GM20000 (cell line): ENCODE measurements at regions not wholly inside any gene's neighbourhood (a gene's known extent, or its start where the extent isn't known, plus 50 kb on each side); places are given as distances from the start of the nearest gene placed in this dataset.

Experiments
- DNase-seq: peaks from one replicate; pipeline ENCODE4 v3.0.0; 2012; ENCODE audit warnings: low spot score
- TF ChIP-seq, protein P1 (sequence below): IDR thresholded peaks from 2 replicates; pipeline ENCODE4 v1.5.1; 2012; ENCODE audit warnings: mild to moderate bottlenecking, control low read depth; ENCODE audit errors: extremely low read depth, missing control alignments

DNA sequence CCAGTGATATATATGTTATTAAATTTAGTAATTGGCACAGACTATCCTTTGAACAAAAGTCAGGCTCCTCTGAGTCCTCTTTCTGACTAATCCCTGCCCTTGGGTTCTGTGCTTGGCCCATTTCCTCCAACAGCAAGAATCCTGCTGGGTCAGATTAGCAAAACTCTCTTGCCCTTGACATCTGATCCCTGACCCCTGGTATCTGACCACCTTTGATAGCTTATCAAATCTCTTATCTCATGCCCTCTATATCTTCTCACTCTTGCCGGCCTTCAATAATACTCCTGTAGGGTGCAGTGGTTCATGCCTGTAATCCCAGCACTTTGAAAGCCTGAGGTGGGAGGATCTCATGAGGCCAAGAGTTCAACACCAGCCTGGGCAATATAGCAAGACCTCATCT is 245.5 kb upstream of the FAM47A start:
- no peak for DNase-seq
- TF ChIP-seq, protein P1, sequence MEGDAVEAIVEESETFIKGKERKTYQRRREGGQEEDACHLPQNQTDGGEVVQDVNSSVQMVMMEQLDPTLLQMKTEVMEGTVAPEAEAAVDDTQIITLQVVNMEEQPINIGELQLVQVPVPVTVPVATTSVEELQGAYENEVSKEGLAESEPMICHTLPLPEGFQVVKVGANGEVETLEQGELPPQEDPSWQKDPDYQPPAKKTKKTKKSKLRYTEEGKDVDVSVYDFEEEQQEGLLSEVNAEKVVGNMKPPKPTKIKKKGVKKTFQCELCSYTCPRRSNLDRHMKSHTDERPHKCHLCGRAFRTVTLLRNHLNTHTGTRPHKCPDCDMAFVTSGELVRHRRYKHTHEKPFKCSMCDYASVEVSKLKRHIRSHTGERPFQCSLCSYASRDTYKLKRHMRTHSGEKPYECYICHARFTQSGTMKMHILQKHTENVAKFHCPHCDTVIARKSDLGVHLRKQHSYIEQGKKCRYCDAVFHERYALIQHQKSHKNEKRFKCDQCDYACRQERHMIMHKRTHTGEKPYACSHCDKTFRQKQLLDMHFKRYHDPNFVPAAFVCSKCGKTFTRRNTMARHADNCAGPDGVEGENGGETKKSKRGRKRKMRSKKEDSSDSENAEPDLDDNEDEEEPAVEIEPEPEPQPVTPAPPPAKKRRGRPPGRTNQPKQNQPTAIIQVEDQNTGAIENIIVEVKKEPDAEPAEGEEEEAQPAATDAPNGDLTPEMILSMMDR, result no peak

DNA sequence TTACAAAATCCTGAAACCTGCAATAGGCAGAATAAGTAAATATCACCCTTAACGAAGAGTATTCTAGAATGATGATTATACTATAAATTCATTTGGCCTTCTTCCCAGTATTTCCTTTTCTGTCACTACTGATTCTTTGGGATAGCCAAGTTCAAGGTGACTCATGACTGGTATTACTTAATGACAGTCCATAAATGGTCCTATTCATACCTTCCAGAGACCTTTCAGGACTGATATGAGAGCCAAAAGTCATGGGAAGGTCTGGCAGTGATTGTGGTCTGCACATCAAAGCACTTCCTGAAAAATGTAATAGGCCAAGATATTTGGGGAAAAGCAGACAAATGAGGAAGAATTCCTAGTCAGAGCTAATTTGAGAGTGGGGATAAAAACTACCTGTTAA is 239.6 kb upstream of the FAM47A start:
- no peak for DNase-seq

DNA sequence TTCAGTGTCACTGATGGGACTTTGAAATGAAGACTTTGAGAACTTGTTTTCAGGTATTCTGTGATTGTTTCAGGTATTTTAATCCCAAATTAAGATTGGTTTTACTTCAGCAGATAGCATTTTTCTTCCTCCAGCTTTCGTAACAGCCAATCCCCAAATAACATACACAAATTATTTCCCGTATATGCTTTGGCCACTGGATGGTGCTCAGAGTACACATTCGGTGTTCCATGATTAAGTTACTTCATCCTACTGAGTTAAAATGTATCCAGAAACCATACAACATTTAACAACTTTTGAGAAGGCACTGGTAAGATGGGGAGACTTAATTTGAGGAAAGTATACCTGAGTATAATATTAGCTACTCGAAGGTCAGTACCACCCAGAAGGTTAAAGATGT is 233.4 kb upstream of the FAM47A start:
- TF ChIP-seq, protein P1, result no peak
- DNase-seq, result no peak

More for the DNA sequence above, 239.6 kb upstream of the FAM47A start:
- TF ChIP-seq, protein P1, result no peak

DNA sequence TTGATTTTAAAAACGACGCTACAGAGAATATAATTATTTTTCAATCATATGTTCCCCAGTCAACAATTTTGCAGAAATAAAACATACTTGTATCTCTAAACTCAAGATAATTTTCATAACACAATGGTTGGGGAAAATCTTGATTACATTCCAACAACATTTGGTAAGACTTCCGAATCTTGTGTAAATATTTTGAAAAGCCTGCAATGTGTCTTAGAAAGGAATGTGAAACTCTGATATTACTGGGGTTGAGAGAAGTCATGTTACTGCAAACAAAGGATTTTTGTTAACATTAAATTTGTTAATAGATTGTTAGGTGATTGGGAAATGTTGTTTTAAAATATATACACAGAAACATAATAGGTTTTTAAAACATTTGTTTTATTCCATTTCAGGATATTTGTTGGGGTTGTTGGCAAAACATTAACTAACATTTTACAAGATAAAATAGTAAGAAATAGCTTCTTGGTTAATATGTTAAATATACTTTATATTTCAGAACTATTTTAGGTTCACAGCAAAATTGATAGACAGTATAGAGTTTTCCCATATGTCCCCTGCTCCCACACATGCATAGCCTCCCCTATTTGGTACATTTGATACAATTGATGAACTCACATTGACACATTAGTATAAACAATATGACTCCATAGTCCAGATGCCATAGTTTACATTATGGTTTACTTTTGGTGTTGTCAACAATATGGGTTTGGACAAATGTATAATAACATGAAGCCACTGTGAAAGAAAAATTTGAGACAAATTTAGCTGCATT is 218.6 kb upstream of the FAM47A start:
- no peak for DNase-seq
- TF ChIP-seq, protein P1, result no peak

DNA sequence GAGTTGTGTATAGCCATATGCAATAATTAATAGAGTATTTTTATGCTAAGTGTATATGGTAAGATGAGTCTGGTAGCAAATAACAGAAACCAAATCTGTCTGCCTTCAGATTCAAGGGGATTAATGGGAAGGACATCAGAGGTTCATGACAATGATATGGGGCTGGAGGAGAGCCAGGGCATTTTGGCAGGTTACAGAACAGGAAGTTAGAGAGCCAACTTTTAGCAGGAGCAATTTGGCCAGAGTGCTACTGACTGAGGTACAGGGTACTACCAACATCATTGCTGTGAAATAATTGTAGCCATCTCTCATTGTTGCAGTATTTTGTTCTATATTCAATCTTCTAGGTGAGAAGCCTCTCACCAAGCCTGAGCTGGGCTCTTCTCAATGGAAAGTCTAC is 210.9 kb upstream of the FAM47A start:
- TF ChIP-seq, protein P1, result no peak
- no peak for DNase-seq

DNA sequence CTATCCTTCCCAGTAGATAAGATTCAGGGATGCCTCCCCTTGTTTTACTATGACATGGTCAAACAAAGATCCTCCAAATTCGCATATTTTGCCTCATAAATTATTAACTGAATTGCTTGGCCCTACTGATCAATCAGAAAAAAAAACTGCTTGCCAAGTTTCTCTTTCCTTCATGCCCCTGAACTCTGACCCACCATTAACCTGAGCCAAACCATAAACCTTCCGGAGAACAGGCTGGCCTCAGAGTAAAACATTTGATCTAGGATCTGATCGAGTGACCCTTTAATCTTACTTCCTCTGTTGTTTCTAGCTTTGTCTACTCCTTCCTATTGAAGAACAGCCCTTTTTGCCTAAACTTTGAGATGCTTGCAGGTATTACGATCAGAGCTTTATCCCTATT is 209.7 kb upstream of the FAM47A start:
- TF ChIP-seq, protein P1, result no peak
- no peak for DNase-seq

DNA sequence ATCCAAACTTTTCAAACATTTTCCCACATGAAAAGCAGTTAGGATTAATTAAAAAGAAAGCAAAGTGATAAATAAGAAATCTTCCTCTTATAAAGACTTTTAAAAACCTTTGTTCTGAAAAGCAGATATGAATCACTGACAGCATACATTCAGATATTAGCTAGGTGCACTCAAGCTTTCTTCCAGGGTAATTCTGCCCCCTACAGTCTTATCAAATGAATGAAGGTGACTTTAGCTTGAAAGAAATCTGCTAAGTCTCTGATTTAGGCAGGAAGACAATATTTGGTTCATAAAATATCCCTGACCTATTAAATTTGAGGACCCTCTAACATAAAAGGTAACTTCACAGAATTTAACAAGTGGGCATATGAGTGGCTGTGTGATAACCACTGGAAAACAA is 209.1 kb upstream of the FAM47A start:
- DNase-seq, result no peak
- TF ChIP-seq, protein P1, result no peak
